Tibial nerve (tissue), 4 donors: ENCODE measurements at regions not wholly inside any gene's neighbourhood (a gene's known extent, or its start where the extent isn't known, plus 50 kb on each side); places are given as distances from the start of the nearest gene placed in this dataset.

Source experiments
- DNase-seq, 2 donors: peaks; one replicate each; pipeline ENCODE4 v3.0.0-alpha.2; 2019; ENCODE audit warnings: low spot score in 2 of 2
- H3K27ac ChIP-seq, 4 donors: fragments of 200-600 bp; sonication (generic) in 3 of 4; one replicate each; pipeline ENCODE4 v1.5.1; 2017 to 2019; ENCODE audit warnings: mild to moderate bottlenecking in 1 of 4
- H3K27me3 ChIP-seq, 2 donors: fragments of 200-600 bp; sonication (generic) in 1 of 2; one replicate each; pipeline versions ENCODE4 v1.5.1 to v1.6.0; 2017 to 2019
- H3K36me3 ChIP-seq, 3 donors: fragments of 200-600 bp; sonication (generic); one replicate each; pipeline ENCODE4 v1.5.1; 2018 to 2019
- H3K4me1 ChIP-seq, 4 donors: fragments of 200-600 bp; sonication (generic) in 3 of 4; one replicate each; pipeline ENCODE4 v1.5.1; 2017 to 2019
- H3K4me3 ChIP-seq, 4 donors: fragments of 200-600 bp; sonication (generic) in 3 of 4; one replicate each; pipeline ENCODE4 v1.5.1; 2017 to 2019; ENCODE audit warnings: mild to moderate bottlenecking in 1 of 4, moderate library complexity in 1 of 4
- H3K9me3 ChIP-seq, 4 donors: fragments of 200-600 bp; sonication (generic) in 3 of 4; one replicate each; pipeline ENCODE4 v1.5.1; 2017 to 2019
- CTCF ChIP-seq, 5 experiments: fragments of 200-600 bp in 3 of 5; fragments of 450-650 bp in 2 of 5; sonication (generic) in 3 of 5; IDR thresholded peaks; one replicate each; pipeline ENCODE4 v1.5.1; 2016 to 2019; ENCODE audit warnings: antibody characterized with exemption in 5 of 5, mild to moderate bottlenecking in 3 of 5, moderate library complexity in 2 of 5
- EP300 ChIP-seq, 2 donors: sonication (generic); formaldehyde crosslinking; IDR thresholded peaks; one replicate each; pipeline ENCODE4 v1.6.1; 2017; ENCODE audit warnings: antibody characterized with exemption in 2 of 2, mild to moderate bottlenecking in 1 of 2
- POLR2A ChIP-seq, 2 donors: fragments of 450-650 bp; IDR thresholded peaks; one replicate each; pipeline ENCODE4 v1.6.1; 2017; ENCODE audit warnings: antibody characterized with exemption in 2 of 2, mild to moderate bottlenecking in 2 of 2, moderate library complexity in 2 of 2
- WGBS, 2 donors: methylation state at CpG; one replicate each; pipeline ENCODE4 v1.1.5; 2018; 5-methylcytosine and 5-hydroxymethylcytosine counted together

GRCh38 chr2:139917690-139918384 is 1137.6 kb upstream of the NXPH2 start:
- Histone ChIP-seq H3K36me3 (no peaks in the 10 kb centered on the region), H3K4me3 (no peak overlapping the region), H3K9me3 (peaks cover 0 to 3% (median 0%) of the 10 kb centered on the region in 4 donors), H3K4me1 (no peaks in the 10 kb centered on the region), H3K27ac (no peak overlapping the region), H3K27me3 (no peaks in the 10 kb centered on the region)
- TF ChIP-seq CTCF (IDR thresholded peaks at IDR 0.05) (no peak), POLR2A (IDR thresholded peaks at IDR 0.05) (no peak), EP300 (IDR thresholded peaks at IDR 0.05) (no peak)
- DNase-seq: no peak
- 54 to 76% methylated on average over 3 of the region's 3 CpGs for WGBS, 2 donors

GRCh38 chr2:139916822-139917221 is 1136.6 kb upstream of the NXPH2 start:
- TF ChIP-seq POLR2A (IDR thresholded peaks at IDR 0.05) (no peak), EP300 (IDR thresholded peaks at IDR 0.05) (no peak), CTCF (IDR thresholded peaks at IDR 0.05) (no peak)
- Histone ChIP-seq H3K27ac (no peak overlapping the region), H3K4me3 (no peak overlapping the region), H3K27me3 (no peaks in the 10 kb centered on the region), H3K9me3 (peaks cover 0 to 3% (median 0%) of the 10 kb centered on the region in 4 donors), H3K36me3 (no peaks in the 10 kb centered on the region), H3K4me1 (no peaks in the 10 kb centered on the region)
- DNase-seq: no peak
- WGBS, 2 donors: 76 to 80% methylated on average over 7 of the region's 7 CpGs

- DNase-seq: no peak
- WGBS, 2 donors: 89 to 93% methylated on average over 3 of the region's 3 CpGs
- no peak overlapping the region for H3K4me3 ChIP-seq
- no peak for TF ChIP-seq EP300 (IDR thresholded peaks at IDR 0.05)
- no peak for TF ChIP-seq POLR2A (IDR thresholded peaks at IDR 0.05)
- H3K27ac ChIP-seq: no peak overlapping the region
- no peaks in the 10 kb centered on the region for H3K4me1 ChIP-seq
- no peaks in the 10 kb centered on the region for H3K36me3 ChIP-seq
- peaks cover 0 to 3% (median 0%) of the 10 kb centered on the region in 4 donors for H3K9me3 ChIP-seq
- H3K27me3 ChIP-seq: no peaks in the 10 kb centered on the region
Observed at GRCh38 chr2:139911160-139911559, 1131.0 kb upstream of the NXPH2 start.

GRCh38 chr2:139909136-139909535 is 1128.9 kb upstream of the NXPH2 start:
- H3K36me3 ChIP-seq: no peaks in the 10 kb centered on the region
- no peak overlapping the region for H3K27ac ChIP-seq
- WGBS, 2 donors: 47 to 52% methylated on average over 3 of the region's 3 CpGs
- DNase-seq: no peak
- no peaks in the 10 kb centered on the region for H3K4me1 ChIP-seq
- peaks cover 0 to 3% (median 0%) of the 10 kb centered on the region in 4 donors for H3K9me3 ChIP-seq
- no peak overlapping the region for H3K4me3 ChIP-seq
- TF ChIP-seq CTCF (IDR thresholded peaks at IDR 0.05) (no peak), EP300 (IDR thresholded peaks at IDR 0.05) (no peak), POLR2A (IDR thresholded peaks at IDR 0.05) (no peak)
- H3K27me3 ChIP-seq: no peaks in the 10 kb centered on the region

GRCh38 chr2:139905624-139906023 is 1125.4 kb upstream of the NXPH2 start:
- TF ChIP-seq EP300 (IDR thresholded peaks at IDR 0.05): no peak
- TF ChIP-seq CTCF (IDR thresholded peaks at IDR 0.05): no peak
- no peak for TF ChIP-seq POLR2A (IDR thresholded peaks at IDR 0.05)
- Histone ChIP-seq H3K36me3 (no peaks in the 10 kb centered on the region), H3K4me1 (no peaks in the 10 kb centered on the region), H3K27me3 (no peaks in the 10 kb centered on the region), H3K9me3 (no peaks in the 10 kb centered on the region), H3K4me3 (no peak overlapping the region), H3K27ac (no peak overlapping the region)
- DNase-seq: no peak
- 79 to 86% methylated on average over 2 of the region's 2 CpGs for WGBS, 2 donors
